ENCODE measurements at regions not wholly inside any gene's neighbourhood (a gene's known extent, or its start where the extent isn't known, plus 50 kb on each side); places are given as distances from the start of the nearest gene placed in this dataset.

DNA sequence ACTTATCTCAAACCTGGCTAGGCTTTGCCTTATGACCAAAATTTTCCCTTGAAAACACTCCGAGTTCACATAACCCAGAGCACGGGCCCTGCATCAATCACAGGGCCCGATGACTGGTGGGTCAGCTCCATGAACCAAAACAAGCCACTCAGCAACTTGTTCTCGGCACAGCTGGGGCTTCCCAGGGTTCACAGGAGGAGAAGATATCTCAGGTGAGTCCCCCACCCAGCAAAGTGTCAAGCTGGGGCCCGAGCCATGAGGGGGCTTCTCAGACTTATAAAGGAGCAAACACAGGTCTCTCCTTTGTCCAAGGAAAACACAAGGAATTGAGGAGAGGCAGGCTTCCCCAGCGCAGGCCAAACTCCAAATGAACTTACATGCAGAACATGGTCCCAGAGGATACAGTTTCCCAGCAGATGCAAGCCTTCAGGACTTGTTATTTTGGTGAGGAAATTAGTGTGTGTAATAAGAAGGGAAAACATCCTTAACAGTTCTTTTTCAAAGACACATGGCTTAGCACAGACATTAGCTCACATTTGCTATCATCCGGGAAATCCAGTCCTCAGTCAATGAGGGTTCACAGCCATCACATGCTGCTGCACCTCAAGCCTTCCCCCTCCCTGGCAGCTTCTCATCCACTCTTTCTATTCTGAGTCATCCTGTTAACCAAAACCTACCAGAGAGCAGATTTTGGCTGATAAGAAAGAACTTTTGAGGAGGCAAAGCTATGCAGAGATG lies 98.1 kb upstream of the NFIA start:
- no peak for DNase-seq (ENCODE audit: extremely low read depth, low read depth)
- TF ChIP-seq, protein P1, sequence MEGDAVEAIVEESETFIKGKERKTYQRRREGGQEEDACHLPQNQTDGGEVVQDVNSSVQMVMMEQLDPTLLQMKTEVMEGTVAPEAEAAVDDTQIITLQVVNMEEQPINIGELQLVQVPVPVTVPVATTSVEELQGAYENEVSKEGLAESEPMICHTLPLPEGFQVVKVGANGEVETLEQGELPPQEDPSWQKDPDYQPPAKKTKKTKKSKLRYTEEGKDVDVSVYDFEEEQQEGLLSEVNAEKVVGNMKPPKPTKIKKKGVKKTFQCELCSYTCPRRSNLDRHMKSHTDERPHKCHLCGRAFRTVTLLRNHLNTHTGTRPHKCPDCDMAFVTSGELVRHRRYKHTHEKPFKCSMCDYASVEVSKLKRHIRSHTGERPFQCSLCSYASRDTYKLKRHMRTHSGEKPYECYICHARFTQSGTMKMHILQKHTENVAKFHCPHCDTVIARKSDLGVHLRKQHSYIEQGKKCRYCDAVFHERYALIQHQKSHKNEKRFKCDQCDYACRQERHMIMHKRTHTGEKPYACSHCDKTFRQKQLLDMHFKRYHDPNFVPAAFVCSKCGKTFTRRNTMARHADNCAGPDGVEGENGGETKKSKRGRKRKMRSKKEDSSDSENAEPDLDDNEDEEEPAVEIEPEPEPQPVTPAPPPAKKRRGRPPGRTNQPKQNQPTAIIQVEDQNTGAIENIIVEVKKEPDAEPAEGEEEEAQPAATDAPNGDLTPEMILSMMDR (IDR thresholded peaks at IDR 0.05; ENCODE audit: low read depth, low read length, missing control alignments) = no peak
- no peak overlapping the region for H3K4me3 ChIP-seq (replicated peaks; ENCODE audit: low read depth, low read length)

DNA sequence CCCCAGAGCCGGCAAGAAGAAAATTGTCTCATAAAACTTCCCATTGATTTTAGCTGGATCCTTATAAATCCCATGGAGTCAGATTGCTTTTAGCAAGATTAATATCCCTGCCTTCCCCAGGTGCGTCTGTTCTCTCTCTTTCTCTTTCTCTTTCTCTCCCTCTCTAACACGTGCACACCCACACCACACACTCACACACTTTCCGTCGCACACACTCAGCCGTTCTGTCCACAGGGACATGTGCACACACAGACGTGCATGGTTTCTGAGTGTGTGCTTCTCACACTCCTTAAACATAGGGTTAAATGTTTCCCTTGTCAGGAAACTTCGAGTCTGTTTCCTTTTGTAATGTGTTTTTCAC lies 98.7 kb upstream of the NFIA start:
- H3K4me3 ChIP-seq (replicated peaks; ENCODE audit: low read depth, low read length) = no peak overlapping the region
- TF ChIP-seq, protein P1 (IDR thresholded peaks at IDR 0.05; ENCODE audit: low read depth, low read length, missing control alignments) = no peak
- no peak for DNase-seq (ENCODE audit: extremely low read depth, low read depth)

DNA sequence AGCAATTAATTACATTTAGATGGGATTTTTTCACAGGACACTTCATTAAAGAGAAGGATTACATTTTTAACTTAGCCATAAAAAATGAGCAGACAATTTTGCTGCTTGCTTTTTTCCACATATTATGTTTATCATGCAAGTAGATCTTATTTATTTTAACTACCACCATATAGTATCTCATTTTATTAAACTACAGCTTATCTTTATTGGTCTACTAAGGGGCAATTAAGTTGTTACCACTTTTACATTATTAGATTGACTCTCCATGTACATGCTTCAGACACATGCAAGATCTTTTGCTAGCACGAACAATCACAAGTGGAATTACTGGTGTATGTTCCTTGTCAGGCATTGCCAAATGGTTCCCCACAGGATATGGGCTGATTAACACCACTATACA lies 99.8 kb upstream of the NFIA start:
- no peak for DNase-seq (ENCODE audit: extremely low read depth, low read depth)
- TF ChIP-seq, protein P1 (IDR thresholded peaks at IDR 0.05; ENCODE audit: low read depth, low read length, missing control alignments) = no peak
- no peak overlapping the region for H3K4me3 ChIP-seq (replicated peaks; ENCODE audit: low read depth, low read length)

DNA sequence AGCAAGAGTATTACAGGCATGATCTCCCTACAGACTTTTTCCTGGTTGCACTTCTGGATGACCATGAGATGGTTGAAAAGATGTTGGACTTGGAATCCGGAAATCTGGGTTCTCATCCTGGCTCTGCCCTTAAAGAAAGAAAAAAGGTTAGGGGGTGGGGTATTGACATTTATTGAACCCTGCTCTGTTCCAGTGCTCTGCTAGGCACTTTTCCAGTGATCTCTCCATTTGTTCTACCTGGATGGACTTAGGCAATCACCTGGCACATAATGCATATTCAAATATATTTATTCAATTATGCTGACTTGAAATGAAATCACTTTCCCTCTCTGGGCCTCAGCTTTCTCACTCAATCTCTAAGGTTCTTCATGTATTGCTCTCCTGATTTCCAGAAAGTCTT lies 101.0 kb upstream of the NFIA start:
- no peak for DNase-seq (ENCODE audit: extremely low read depth, low read depth)
- no peak overlapping the region for H3K4me3 ChIP-seq (replicated peaks; ENCODE audit: low read depth, low read length)
- TF ChIP-seq, protein P1 (IDR thresholded peaks at IDR 0.05; ENCODE audit: low read depth, low read length, missing control alignments) = no peak

DNA sequence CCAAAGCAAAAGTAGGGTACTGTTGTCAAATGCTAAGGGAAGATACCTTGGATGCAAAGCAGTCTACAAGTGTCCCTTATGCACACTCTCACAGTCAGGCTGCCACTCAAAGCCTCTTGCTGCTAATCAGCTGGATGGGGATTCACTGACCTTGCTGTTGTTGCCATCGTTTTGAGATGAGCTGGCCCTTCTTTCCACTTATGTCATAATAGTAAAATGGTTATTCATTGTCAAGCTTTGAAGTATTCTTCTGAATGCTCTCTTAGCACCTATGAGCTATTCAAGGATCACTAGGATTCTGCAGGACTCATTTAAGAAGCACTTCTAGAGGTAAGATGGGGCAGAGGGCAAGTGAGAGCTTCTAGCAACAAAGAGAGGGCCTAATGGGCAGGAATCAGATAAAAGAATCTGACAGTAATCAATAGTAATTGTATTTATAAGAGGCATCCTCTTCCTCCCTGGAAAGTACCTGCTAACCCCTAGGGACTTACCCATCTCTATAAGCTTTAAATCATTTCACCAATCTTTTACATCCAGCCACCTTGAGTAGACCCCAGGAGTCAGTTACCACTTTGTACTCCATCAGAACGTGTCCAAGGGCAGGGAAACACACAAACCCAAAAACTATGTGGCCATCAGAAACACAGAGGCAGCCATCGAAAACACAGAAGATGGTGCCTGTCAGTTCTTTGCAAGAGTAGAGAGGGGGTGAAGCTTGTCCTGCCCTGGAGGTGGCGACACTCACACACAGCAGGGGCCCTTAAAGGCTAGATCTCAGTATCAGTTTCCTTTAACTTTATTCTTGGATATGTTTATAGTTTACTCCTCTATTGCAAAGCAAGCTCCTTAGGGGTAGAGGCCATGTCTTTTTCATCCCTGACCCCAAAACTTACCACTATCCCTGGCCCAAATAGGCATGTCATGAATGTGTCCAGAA lies 103.7 kb upstream of the NFIA start:
- H3K4me3 ChIP-seq (replicated peaks; ENCODE audit: low read depth, low read length) = no peak overlapping the region
- DNase-seq (ENCODE audit: extremely low read depth, low read depth) = no peak
- TF ChIP-seq, protein P1 (IDR thresholded peaks at IDR 0.05; ENCODE audit: low read depth, low read length, missing control alignments) = peak; percentile 72

DNA sequence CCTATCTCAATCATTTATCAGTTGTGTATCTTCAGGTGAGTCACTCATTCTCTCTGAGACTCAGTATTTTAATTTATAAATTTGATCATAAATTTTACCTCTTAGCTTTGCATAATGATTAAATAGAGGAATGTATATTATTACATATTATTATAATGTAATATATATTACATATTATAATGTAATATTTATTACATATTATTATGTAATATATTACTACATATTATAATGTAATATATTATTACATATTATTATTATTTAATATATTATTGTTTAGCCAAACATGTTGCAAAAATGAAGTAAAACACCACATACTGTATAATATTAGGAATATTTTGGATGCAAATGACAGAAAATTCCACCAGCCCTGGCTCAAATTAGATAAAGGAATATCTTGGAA lies 104.7 kb upstream of the NFIA start:
- DNase-seq (ENCODE audit: extremely low read depth, low read depth) = no peak
- TF ChIP-seq, protein P1 (IDR thresholded peaks at IDR 0.05; ENCODE audit: low read depth, low read length, missing control alignments) = no peak
- no peak overlapping the region for H3K4me3 ChIP-seq (replicated peaks; ENCODE audit: low read depth, low read length)

Measured in HFF-Myc (cell line).